ENCODE measurements at regions not wholly inside any gene's neighbourhood (a gene's known extent, or its start where the extent isn't known, plus 50 kb on each side); places are given as distances from the start of the nearest gene placed in this dataset.
"Not testable (repeated sequence)": the region's sequence is repeated elsewhere in the genome, so short reads cannot be mapped to it uniquely, and the experiment has no call there.

GRCh38 chr5:105042623-105043022 lies 1480.0 kb upstream of the NUDT12 start:
- no peak for DNase-seq

- not testable (repeated sequence) for DNase-seq
Observed at GRCh38 chr5:105036814-105037213, 1474.2 kb upstream of the NUDT12 start.

GRCh38 chr5:105034401-105034763 lies 1471.8 kb upstream of the NUDT12 start:
- no peak for DNase-seq

GRCh38 chr5:105033637-105034400 lies 1471.2 kb upstream of the NUDT12 start:
- DNase-seq = no peak

GRCh38 chr5:105032917-105033316 lies 1470.3 kb upstream of the NUDT12 start:
- no peak for DNase-seq

GRCh38 chr5:105030153-105030552 lies 1467.6 kb upstream of the NUDT12 start:
- DNase-seq = no peak

- no peak for DNase-seq
Observed at GRCh38 chr5:105015098-105015497, 1452.5 kb upstream of the NUDT12 start.

GRCh38 chr5:104998572-104998971 lies 1436.0 kb upstream of the NUDT12 start:
- no peak for DNase-seq

GRCh38 chr5:104998169-104998568 lies 1435.6 kb upstream of the NUDT12 start:
- no peak for DNase-seq

- DNase-seq = no peak
Observed at GRCh38 chr5:104987074-104987473, 1424.5 kb upstream of the NUDT12 start.

- DNase-seq = peak; percentile 12
Observed at GRCh38 chr5:104977529-104977928, 1414.9 kb upstream of the NUDT12 start.

GRCh38 chr5:104967806-104968410 lies 1405.3 kb upstream of the NUDT12 start:
- DNase-seq = no peak

GRCh38 chr5:104965006-104965405 lies 1402.4 kb upstream of the NUDT12 start:
- no peak for DNase-seq

- no peak for DNase-seq
Observed at GRCh38 chr5:104955479-104955878, 1392.9 kb upstream of the NUDT12 start.

GRCh38 chr5:104952876-104953275 lies 1390.3 kb upstream of the NUDT12 start:
- DNase-seq = no peak

GRCh38 chr5:104951829-104952228 lies 1389.2 kb upstream of the NUDT12 start:
- no peak for DNase-seq

GRCh38 chr5:104947076-104947475 lies 1384.5 kb upstream of the NUDT12 start:
- DNase-seq = no peak

GRCh38 chr5:104942735-104943134 lies 1380.1 kb upstream of the NUDT12 start:
- DNase-seq = no peak

- DNase-seq = no peak
Observed at GRCh38 chr5:104941030-104941645, 1378.5 kb upstream of the NUDT12 start.

GRCh38 chr5:104937598-104937997 lies 1375.0 kb upstream of the NUDT12 start:
- DNase-seq = no peak

- no peak for DNase-seq
Observed at GRCh38 chr5:104932431-104932830, 1369.8 kb upstream of the NUDT12 start.

- DNase-seq = no peak
Observed at GRCh38 chr5:104928906-104929520, 1366.4 kb upstream of the NUDT12 start.

GRCh38 chr5:104915226-104915625 lies 1352.6 kb upstream of the NUDT12 start:
- DNase-seq = no peak

GRCh38 chr5:104914536-104915070 lies 1352.0 kb upstream of the NUDT12 start:
- peak; percentile 62 for DNase-seq
